ENCODE measurements at regions not wholly inside any gene's neighbourhood (a gene's known extent, or its start where the extent isn't known, plus 50 kb on each side); places are given as distances from the start of the nearest gene placed in this dataset.

GRCh38 chr4:108512615-108513505 is 107.5 kb upstream of the RPL34 start:
- TF ChIP-seq, protein P1, sequence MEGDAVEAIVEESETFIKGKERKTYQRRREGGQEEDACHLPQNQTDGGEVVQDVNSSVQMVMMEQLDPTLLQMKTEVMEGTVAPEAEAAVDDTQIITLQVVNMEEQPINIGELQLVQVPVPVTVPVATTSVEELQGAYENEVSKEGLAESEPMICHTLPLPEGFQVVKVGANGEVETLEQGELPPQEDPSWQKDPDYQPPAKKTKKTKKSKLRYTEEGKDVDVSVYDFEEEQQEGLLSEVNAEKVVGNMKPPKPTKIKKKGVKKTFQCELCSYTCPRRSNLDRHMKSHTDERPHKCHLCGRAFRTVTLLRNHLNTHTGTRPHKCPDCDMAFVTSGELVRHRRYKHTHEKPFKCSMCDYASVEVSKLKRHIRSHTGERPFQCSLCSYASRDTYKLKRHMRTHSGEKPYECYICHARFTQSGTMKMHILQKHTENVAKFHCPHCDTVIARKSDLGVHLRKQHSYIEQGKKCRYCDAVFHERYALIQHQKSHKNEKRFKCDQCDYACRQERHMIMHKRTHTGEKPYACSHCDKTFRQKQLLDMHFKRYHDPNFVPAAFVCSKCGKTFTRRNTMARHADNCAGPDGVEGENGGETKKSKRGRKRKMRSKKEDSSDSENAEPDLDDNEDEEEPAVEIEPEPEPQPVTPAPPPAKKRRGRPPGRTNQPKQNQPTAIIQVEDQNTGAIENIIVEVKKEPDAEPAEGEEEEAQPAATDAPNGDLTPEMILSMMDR (IDR thresholded peaks at IDR 0.05; ENCODE audit: low read length) = no peak
- TF ChIP-seq EZH2phosphoT487 (IDR thresholded peaks at IDR 0.05; ENCODE audit: low read length) = no peak

All from MM.1S (cell line).